ENCODE measurements at regions not wholly inside any gene's neighbourhood (a gene's known extent, or its start where the extent isn't known, plus 50 kb on each side); places are given as distances from the start of the nearest gene placed in this dataset.

- H3K27ac Mint-ChIP-seq: no peak overlapping the region
- H3K4me1 Mint-ChIP-seq: no peaks in the 10 kb centered on the region
- TF ChIP-seq USF1 (CRISPR knock-in tag; IDR thresholded peaks at IDR 0.05) (no peak), IRF2 (CRISPR knock-in tag; IDR thresholded peaks at IDR 0.05; ENCODE audit: borderline replicate concordance, low read depth) (no peak), ARID4B (CRISPR knock-in tag; IDR thresholded peaks at IDR 0.05; ENCODE audit: borderline replicate concordance) (no peak), NFE2L1 (CRISPR knock-in tag; IDR thresholded peaks at IDR 0.05) (no peak), GTF2I (CRISPR knock-in tag; conservative IDR thresholded peaks at IDR 0.05) (no peak), FOXP4 (CRISPR knock-in tag; IDR thresholded peaks at IDR 0.05) (no peak), ZNF219 (CRISPR knock-in tag; IDR thresholded peaks at IDR 0.05; ENCODE audit: borderline replicate concordance) (no peak), OVOL2 (CRISPR knock-in tag; IDR thresholded peaks at IDR 0.05; ENCODE audit: borderline replicate concordance) (no peak), FOXJ3 (CRISPR knock-in tag; IDR thresholded peaks at IDR 0.05; ENCODE audit: borderline replicate concordance) (no peak), ERG (CRISPR knock-in tag; IDR thresholded peaks at IDR 0.05) (no peak), FOXP1 (CRISPR knock-in tag; IDR thresholded peaks at IDR 0.05; ENCODE audit: borderline replicate concordance) (no peak), GABPB1 (CRISPR knock-in tag; IDR thresholded peaks at IDR 0.05) (no peak), ZNF423 (CRISPR knock-in tag; IDR thresholded peaks at IDR 0.05) (no peak)
- POLR2A ChIA-PET: no interaction called here
- no peak overlapping the region for H3K4me3 Mint-ChIP-seq
- ATAC-seq (no peak), DNase-seq (ENCODE audit: low spot score) (no peak)
- no peaks in the 10 kb centered on the region for H3K36me3 Mint-ChIP-seq
- no peaks in the 10 kb centered on the region for H3K9me3 Mint-ChIP-seq
- CTCF ChIA-PET: no interaction called here
- no peaks in the 10 kb centered on the region for H3K27me3 Mint-ChIP-seq (ENCODE audit: low read depth)
Observed at GRCh38 chr15:97730315-97730714, 230.2 kb upstream of the ARRDC4 start.

GRCh38 chr15:97731859-97732258 lies 228.6 kb upstream of the ARRDC4 start:
- Mint-ChIP-seq H3K9me3 (no peaks in the 10 kb centered on the region), H3K36me3 (no peaks in the 10 kb centered on the region), H3K4me3 (no peak overlapping the region), H3K27me3 (ENCODE audit: low read depth) (no peaks in the 10 kb centered on the region), H3K4me1 (no peaks in the 10 kb centered on the region), H3K27ac (no peak overlapping the region)
- DNase-seq (ENCODE audit: low spot score) (no peak), ATAC-seq (no peak)
- ChIA-PET CTCF (no interaction called here), POLR2A (no interaction called here)
- TF ChIP-seq TEAD1 (CRISPR knock-in tag; IDR thresholded peaks at IDR 0.05) (no peak), GTF2I (CRISPR knock-in tag; conservative IDR thresholded peaks at IDR 0.05) (no peak), PRRX2 (CRISPR knock-in tag; IDR thresholded peaks at IDR 0.05) (no peak), SMAD4 (CRISPR knock-in tag; IDR thresholded peaks at IDR 0.05) (no peak), ZNF317 (CRISPR knock-in tag; IDR thresholded peaks at IDR 0.05; ENCODE audit: borderline replicate concordance, low read depth) (no peak), ZNF416 (CRISPR knock-in tag; IDR thresholded peaks at IDR 0.05) (no peak), NR3C1 (CRISPR knock-in tag; conservative IDR thresholded peaks at IDR 0.05; ENCODE audit: low read depth) (no peak)
- TF ChIP-seq, protein P1, sequence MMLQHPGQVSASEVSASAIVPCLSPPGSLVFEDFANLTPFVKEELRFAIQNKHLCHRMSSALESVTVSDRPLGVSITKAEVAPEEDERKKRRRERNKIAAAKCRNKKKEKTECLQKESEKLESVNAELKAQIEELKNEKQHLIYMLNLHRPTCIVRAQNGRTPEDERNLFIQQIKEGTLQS (CRISPR knock-in tag; conservative IDR thresholded peaks at IDR 0.05): no peak

All from WTC11 (cell line).